ENCODE measurements at regions not wholly inside any gene's neighbourhood (a gene's known extent, or its start where the extent isn't known, plus 50 kb on each side); places are given as distances from the start of the nearest gene placed in this dataset.

GRCh38 chr9:7615344-7615743 lies 184.2 kb downstream of the DMAC1 start (continued):
- TF ChIP-seq CHD1 (IDR thresholded peaks at IDR 0.05; ENCODE audit: low read depth, low read length) (no peak), YY1 (IDR thresholded peaks at IDR 0.05; ENCODE audit: low read depth, low read length) (no peak), NRF1 (IDR thresholded peaks at IDR 0.05; ENCODE audit: low read depth, low read length) (no peak), TCF12 (IDR thresholded peaks at IDR 0.05; ENCODE audit: low read depth, low read length) (no peak), GABPA (IDR thresholded peaks at IDR 0.05; ENCODE audit: borderline replicate concordance, insufficient read depth, low read length) (no peak), CTBP2 (IDR thresholded peaks at IDR 0.05; ENCODE audit: borderline replicate concordance, insufficient read depth, insufficient read length, low read length) (no peak), NANOG (IDR thresholded peaks at IDR 0.05; ENCODE audit: insufficient read depth, low read depth, low read length, poor library complexity, severe bottlenecking) (no peak), POU5F1 (IDR thresholded peaks at IDR 0.05; ENCODE audit: low read depth, low read length) (no peak), SUZ12 (IDR thresholded peaks at IDR 0.05; ENCODE audit: low read length) (no peak), GTF2F1 (IDR thresholded peaks at IDR 0.05; ENCODE audit: borderline replicate concordance, low read depth, low read length) (no peak), USF2 (IDR thresholded peaks at IDR 0.05; ENCODE audit: low read length) (no peak), CEBPB (IDR thresholded peaks at IDR 0.05; ENCODE audit: low read depth, low read length) (no peak), KDM4A (IDR thresholded peaks at IDR 0.05; ENCODE audit: low read depth, low read length, severe bottlenecking) (no peak)
- TF ChIP-seq, protein P1, sequence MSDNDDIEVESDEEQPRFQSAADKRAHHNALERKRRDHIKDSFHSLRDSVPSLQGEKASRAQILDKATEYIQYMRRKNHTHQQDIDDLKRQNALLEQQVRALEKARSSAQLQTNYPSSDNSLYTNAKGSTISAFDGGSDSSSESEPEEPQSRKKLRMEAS (IDR thresholded peaks at IDR 0.05): no peak
- TF ChIP-seq, protein P2, sequence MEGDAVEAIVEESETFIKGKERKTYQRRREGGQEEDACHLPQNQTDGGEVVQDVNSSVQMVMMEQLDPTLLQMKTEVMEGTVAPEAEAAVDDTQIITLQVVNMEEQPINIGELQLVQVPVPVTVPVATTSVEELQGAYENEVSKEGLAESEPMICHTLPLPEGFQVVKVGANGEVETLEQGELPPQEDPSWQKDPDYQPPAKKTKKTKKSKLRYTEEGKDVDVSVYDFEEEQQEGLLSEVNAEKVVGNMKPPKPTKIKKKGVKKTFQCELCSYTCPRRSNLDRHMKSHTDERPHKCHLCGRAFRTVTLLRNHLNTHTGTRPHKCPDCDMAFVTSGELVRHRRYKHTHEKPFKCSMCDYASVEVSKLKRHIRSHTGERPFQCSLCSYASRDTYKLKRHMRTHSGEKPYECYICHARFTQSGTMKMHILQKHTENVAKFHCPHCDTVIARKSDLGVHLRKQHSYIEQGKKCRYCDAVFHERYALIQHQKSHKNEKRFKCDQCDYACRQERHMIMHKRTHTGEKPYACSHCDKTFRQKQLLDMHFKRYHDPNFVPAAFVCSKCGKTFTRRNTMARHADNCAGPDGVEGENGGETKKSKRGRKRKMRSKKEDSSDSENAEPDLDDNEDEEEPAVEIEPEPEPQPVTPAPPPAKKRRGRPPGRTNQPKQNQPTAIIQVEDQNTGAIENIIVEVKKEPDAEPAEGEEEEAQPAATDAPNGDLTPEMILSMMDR (IDR thresholded peaks at IDR 0.05; ENCODE audit: control extremely low read depth in 1 of 3, insufficient read depth in 1 of 3, low read depth in 1 of 3, low read length in 3 of 3): no peak

All from H1 (cell line).